AG08395 (cell line): ENCODE measurements at regions not wholly inside any gene's neighbourhood (a gene's known extent, or its start where the extent isn't known, plus 50 kb on each side); places are given as distances from the start of the nearest gene placed in this dataset.

Experiments
- DNase-seq: peaks from one replicate; pipeline ENCODE4 v3.0.0; 2012; ENCODE audit warnings: mixed read lengths, low spot score

- DNase-seq, result no peak
Observed at GRCh38 chr16:65429504-65430181, 307.8 kb upstream of the CDH11 start.

- DNase-seq, result no peak
Observed at GRCh38 chr16:65426484-65426883, 304.6 kb upstream of the CDH11 start.

GRCh38 chr16:65422934-65423333 is 301.1 kb upstream of the CDH11 start:
- no peak for DNase-seq

GRCh38 chr16:65421596-65421995 is 299.7 kb upstream of the CDH11 start:
- DNase-seq, result no peak

GRCh38 chr16:65418435-65418834 is 296.6 kb upstream of the CDH11 start:
- no peak for DNase-seq

- DNase-seq, result no peak
Observed at GRCh38 chr16:65415460-65415859, 293.6 kb upstream of the CDH11 start.

GRCh38 chr16:65414284-65414984 is 292.6 kb upstream of the CDH11 start:
- peak; percentile 86 for DNase-seq

- DNase-seq, result no peak
Observed at GRCh38 chr16:65413861-65414260, 292.0 kb upstream of the CDH11 start.

GRCh38 chr16:65410801-65411200 is 288.9 kb upstream of the CDH11 start:
- no peak for DNase-seq

GRCh38 chr16:65409510-65409909 is 287.6 kb upstream of the CDH11 start:
- DNase-seq, result peak; percentile 10

- no peak for DNase-seq
Observed at GRCh38 chr16:65406933-65407332, 285.1 kb upstream of the CDH11 start.

- peak; percentile 23 for DNase-seq
Observed at GRCh38 chr16:65406116-65406515, 284.3 kb upstream of the CDH11 start.

- no peak for DNase-seq
Observed at GRCh38 chr16:65394281-65394680, 272.4 kb upstream of the CDH11 start.

GRCh38 chr16:65392806-65393565 is 271.1 kb upstream of the CDH11 start:
- no peak for DNase-seq

- DNase-seq, result no peak
Observed at GRCh38 chr16:65388592-65388991, 266.7 kb upstream of the CDH11 start.

GRCh38 chr16:65386672-65387071 is 264.8 kb upstream of the CDH11 start:
- DNase-seq, result no peak

GRCh38 chr16:65384441-65384840 is 262.6 kb upstream of the CDH11 start:
- DNase-seq, result no peak

- peak; percentile 8 for DNase-seq
Observed at GRCh38 chr16:65377195-65377594, 255.3 kb upstream of the CDH11 start.

- no peak for DNase-seq
Observed at GRCh38 chr16:65376601-65377000, 254.7 kb upstream of the CDH11 start.

GRCh38 chr16:65375651-65376050 is 253.8 kb upstream of the CDH11 start:
- DNase-seq, result peak; percentile 33

- no peak for DNase-seq
Observed at GRCh38 chr16:65373097-65373496, 251.2 kb upstream of the CDH11 start.

- no peak for DNase-seq
Observed at GRCh38 chr16:65372171-65372570, 250.3 kb upstream of the CDH11 start.
